ENCODE measurements at regions not wholly inside any gene's neighbourhood (a gene's known extent, or its start where the extent isn't known, plus 50 kb on each side); places are given as distances from the start of the nearest gene placed in this dataset.

DNA sequence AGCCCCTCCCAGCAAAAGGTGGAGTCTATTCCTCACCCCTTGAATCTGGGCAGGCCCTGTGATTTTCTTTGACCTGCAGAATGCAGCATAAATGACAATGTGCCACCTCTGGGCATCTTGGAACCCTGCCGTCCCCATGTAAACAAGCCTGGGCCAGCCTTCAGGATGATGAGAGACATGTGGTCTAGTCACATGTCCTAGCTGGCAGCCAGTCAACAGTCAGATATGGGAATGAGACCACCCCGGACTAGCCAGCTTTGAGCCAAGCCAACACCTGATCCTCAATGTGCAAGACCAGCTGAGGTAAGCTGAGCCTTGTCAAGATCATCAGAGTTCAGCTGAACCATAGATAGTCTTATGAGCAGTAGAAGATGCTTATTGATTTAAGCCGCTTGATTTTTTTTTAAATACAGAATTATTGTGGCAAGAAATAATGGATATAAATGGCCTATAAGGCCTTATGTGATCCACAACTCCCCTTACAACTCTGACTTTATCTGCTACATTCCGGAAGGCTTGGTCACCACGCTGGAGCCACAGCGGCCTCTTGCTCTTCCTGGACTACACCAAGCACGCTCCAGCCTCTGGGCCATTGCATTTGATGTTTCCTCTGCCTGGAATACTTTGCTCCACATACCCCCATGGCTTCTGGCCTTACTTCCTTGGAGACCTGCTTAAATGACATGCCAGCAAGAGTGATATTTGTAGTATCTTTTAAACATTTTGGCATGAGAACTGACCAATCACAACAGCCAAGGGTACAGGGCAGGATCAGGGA is 225.9 kb upstream of the SESN3 start:
- TF ChIP-seq, protein P1, sequence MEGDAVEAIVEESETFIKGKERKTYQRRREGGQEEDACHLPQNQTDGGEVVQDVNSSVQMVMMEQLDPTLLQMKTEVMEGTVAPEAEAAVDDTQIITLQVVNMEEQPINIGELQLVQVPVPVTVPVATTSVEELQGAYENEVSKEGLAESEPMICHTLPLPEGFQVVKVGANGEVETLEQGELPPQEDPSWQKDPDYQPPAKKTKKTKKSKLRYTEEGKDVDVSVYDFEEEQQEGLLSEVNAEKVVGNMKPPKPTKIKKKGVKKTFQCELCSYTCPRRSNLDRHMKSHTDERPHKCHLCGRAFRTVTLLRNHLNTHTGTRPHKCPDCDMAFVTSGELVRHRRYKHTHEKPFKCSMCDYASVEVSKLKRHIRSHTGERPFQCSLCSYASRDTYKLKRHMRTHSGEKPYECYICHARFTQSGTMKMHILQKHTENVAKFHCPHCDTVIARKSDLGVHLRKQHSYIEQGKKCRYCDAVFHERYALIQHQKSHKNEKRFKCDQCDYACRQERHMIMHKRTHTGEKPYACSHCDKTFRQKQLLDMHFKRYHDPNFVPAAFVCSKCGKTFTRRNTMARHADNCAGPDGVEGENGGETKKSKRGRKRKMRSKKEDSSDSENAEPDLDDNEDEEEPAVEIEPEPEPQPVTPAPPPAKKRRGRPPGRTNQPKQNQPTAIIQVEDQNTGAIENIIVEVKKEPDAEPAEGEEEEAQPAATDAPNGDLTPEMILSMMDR (IDR thresholded peaks at IDR 0.05) = no peak
- no peak for TF ChIP-seq ZFX (IDR thresholded peaks at IDR 0.05; ENCODE audit: borderline replicate concordance)
